ENCODE measurements at regions not wholly inside any gene's neighbourhood (a gene's known extent, or its start where the extent isn't known, plus 50 kb on each side); places are given as distances from the start of the nearest gene placed in this dataset.

DNA sequence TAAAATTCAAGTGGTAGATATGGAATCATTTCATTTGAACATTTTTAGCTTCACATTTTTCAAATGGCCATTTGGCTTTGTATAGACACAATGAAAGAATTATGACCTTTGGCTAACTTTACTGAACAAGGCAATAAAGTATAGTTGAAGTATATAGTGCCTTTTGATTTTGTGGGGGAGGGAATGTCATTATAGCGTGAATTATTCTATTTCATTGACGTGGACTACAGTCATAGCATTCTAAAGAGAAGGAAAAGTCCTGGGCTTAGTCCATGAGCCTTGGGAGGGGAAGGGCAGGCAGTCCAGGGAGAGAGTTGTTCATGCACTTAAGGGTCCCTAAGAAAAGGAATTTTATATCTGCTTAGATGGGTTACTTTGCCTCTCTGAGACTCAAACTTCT, 181.4 kb upstream of the GPR26 start:
- H3K27ac Mint-ChIP-seq: no peak overlapping the region
- no peaks in the 10 kb centered on the region for H3K9me3 Mint-ChIP-seq
- peaks cover 4% of the 10 kb centered on the region for H3K27me3 Mint-ChIP-seq (ENCODE audit: low read depth)
- no peaks in the 10 kb centered on the region for H3K4me1 Mint-ChIP-seq (ENCODE audit: low read depth)
- DNase-seq (ENCODE audit: low spot score): no peak
- no peak overlapping the region for H3K4me3 Mint-ChIP-seq (ENCODE audit: low read depth)
- no peaks in the 10 kb centered on the region for H3K36me3 Mint-ChIP-seq (ENCODE audit: low read depth)
- intact Hi-C loops (cut with micrococcal nuclease): no loop called here

DNA sequence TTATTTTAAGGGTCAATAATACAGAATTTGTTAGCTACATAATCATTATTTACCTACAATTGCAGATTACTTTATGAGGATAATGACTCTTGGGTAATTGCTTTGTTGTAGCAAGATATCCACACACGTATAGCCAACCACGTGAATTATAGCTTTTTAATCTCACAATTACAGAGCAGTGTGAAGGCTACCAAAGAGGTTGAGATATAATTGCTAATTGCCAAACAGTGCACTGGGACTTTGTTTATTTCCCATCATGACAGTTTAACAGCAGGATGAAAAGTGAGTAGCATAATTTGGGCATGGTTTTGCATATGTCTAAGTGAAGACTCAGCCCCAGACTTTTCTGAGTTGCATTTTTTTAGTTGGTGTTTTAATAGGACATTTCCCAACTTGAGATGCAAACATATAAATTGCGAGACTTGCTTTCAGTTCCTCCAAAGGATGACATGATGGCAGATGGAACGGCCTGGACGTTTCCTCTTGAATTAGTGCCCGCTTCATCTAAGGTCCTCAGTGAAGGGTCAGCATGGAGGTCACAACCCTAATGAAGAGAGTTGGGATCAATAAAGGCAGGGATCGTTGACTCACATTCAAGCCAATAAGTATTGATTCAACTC, 180.7 kb upstream of the GPR26 start:
- no peaks in the 10 kb centered on the region for H3K9me3 Mint-ChIP-seq
- no peak for DNase-seq (ENCODE audit: low spot score)
- no peaks in the 10 kb centered on the region for H3K36me3 Mint-ChIP-seq (ENCODE audit: low read depth)
- no peak overlapping the region for H3K4me3 Mint-ChIP-seq (ENCODE audit: low read depth)
- intact Hi-C loops (cut with micrococcal nuclease): no loop called here
- no peak overlapping the region for H3K27ac Mint-ChIP-seq
- peaks cover 4% of the 10 kb centered on the region for H3K27me3 Mint-ChIP-seq (ENCODE audit: low read depth)
- no peaks in the 10 kb centered on the region for H3K4me1 Mint-ChIP-seq (ENCODE audit: low read depth)

- Mint-ChIP-seq H3K36me3 (ENCODE audit: low read depth) (no peaks in the 10 kb centered on the region), H3K9me3 (no peaks in the 10 kb centered on the region), H3K4me3 (ENCODE audit: low read depth) (no peak overlapping the region), H3K27me3 (ENCODE audit: low read depth) (peaks cover 4% of the 10 kb centered on the region), H3K4me1 (ENCODE audit: low read depth) (no peaks in the 10 kb centered on the region), H3K27ac (no peak overlapping the region)
- intact Hi-C loops (cut with micrococcal nuclease): no loop called here
- DNase-seq (ENCODE audit: low spot score): no peak
These were observed 177.7 kb upstream of the GPR26 start for GRCh38 chr10:123488436-123488835.

- H3K27me3 Mint-ChIP-seq (ENCODE audit: low read depth): peaks cover 4% of the 10 kb centered on the region
- no peaks in the 10 kb centered on the region for H3K9me3 Mint-ChIP-seq
- no peak for DNase-seq (ENCODE audit: low spot score)
- H3K36me3 Mint-ChIP-seq (ENCODE audit: low read depth): no peaks in the 10 kb centered on the region
- intact Hi-C loops (cut with micrococcal nuclease): no loop called here
- no peak overlapping the region for H3K4me3 Mint-ChIP-seq (ENCODE audit: low read depth)
- no peak overlapping the region for H3K27ac Mint-ChIP-seq
- no peaks in the 10 kb centered on the region for H3K4me1 Mint-ChIP-seq (ENCODE audit: low read depth)
These were observed 174.8 kb upstream of the GPR26 start for GRCh38 chr10:123491364-123491763.

DNA sequence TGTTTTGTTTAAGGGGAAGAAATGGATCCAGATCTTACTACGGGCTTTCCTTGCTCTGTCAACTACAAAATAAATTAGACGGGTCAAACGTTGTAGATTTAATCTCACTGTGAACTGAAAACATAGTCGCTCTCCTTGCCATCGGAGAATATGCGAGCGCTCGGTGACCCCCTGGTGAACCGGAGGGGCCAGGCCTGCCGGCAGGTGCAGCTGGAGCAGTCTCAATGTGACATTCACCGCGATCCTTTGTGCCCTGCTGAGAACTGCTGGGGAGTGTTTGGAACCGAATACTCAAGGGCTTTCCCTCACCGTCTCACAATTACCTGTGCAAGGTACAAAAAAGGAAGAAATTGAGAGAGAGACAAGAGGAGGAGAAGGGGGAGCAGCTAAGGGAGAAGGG, 174.1 kb upstream of the GPR26 start:
- H3K27me3 Mint-ChIP-seq (ENCODE audit: low read depth): peaks cover 3% of the 10 kb centered on the region
- H3K27ac Mint-ChIP-seq: no peak overlapping the region
- no peak for DNase-seq (ENCODE audit: low spot score)
- intact Hi-C loops (cut with micrococcal nuclease): no loop called here
- no peaks in the 10 kb centered on the region for H3K36me3 Mint-ChIP-seq (ENCODE audit: low read depth)
- H3K4me3 Mint-ChIP-seq (ENCODE audit: low read depth): no peak overlapping the region
- H3K9me3 Mint-ChIP-seq: no peaks in the 10 kb centered on the region
- H3K4me1 Mint-ChIP-seq (ENCODE audit: low read depth): no peaks in the 10 kb centered on the region

DNA sequence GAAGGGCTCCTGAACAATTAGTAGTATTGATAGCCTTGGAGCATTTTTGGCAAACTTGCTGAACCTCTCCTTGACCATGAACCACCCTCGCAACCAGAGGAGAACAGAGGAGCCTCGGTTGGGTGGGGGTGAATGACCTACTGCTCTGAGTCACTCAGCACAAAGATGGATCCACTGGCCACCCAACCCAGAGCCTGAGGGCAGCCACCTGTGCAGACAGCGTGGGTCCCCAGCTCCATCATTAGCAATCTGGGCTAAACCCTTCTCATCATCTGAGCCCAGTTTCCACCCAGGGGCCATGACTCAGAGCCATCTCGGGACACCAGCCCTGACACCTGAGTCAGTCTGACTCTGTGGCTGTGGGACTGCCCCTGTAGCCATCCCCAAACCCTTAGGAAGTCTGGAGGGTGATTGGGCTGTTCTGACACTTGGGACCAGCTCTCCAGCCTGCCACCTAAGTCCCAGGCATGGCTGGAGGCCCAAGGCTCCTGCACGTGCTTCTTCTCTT, 171.8 kb upstream of the GPR26 start:
- no peak for DNase-seq (ENCODE audit: low spot score)
- Mint-ChIP-seq H3K27me3 (ENCODE audit: low read depth) (no peaks in the 10 kb centered on the region), H3K27ac (no peak overlapping the region), H3K9me3 (no peaks in the 10 kb centered on the region), H3K36me3 (ENCODE audit: low read depth) (no peaks in the 10 kb centered on the region), H3K4me1 (ENCODE audit: low read depth) (no peaks in the 10 kb centered on the region), H3K4me3 (ENCODE audit: low read depth) (no peak overlapping the region)
- intact Hi-C loops (cut with micrococcal nuclease): no loop called here

GRCh38 chr10:123496375-123496774, 169.8 kb upstream of the GPR26 start:
- intact Hi-C loops (cut with micrococcal nuclease): no loop called here
- Mint-ChIP-seq H3K27me3 (ENCODE audit: low read depth) (peaks cover 3% of the 10 kb centered on the region), H3K9me3 (no peaks in the 10 kb centered on the region), H3K4me3 (ENCODE audit: low read depth) (no peak overlapping the region), H3K36me3 (ENCODE audit: low read depth) (no peaks in the 10 kb centered on the region), H3K4me1 (ENCODE audit: low read depth) (no peaks in the 10 kb centered on the region), H3K27ac (no peak overlapping the region)
- no peak for DNase-seq (ENCODE audit: low spot score)

GRCh38 chr10:123496996-123497660, 169.0 kb upstream of the GPR26 start:
- H3K36me3 Mint-ChIP-seq (ENCODE audit: low read depth): no peaks in the 10 kb centered on the region
- no peak for DNase-seq (ENCODE audit: low spot score)
- H3K4me1 Mint-ChIP-seq (ENCODE audit: low read depth): no peaks in the 10 kb centered on the region
- H3K27me3 Mint-ChIP-seq (ENCODE audit: low read depth): peaks cover 7% of the 10 kb centered on the region
- H3K27ac Mint-ChIP-seq: no peak overlapping the region
- no peak overlapping the region for H3K4me3 Mint-ChIP-seq (ENCODE audit: low read depth)
- no peaks in the 10 kb centered on the region for H3K9me3 Mint-ChIP-seq
- intact Hi-C loops (cut with micrococcal nuclease): no loop called here

- Mint-ChIP-seq H3K9me3 (no peaks in the 10 kb centered on the region), H3K36me3 (ENCODE audit: low read depth) (no peaks in the 10 kb centered on the region), H3K27ac (no peak overlapping the region), H3K4me1 (ENCODE audit: low read depth) (no peaks in the 10 kb centered on the region), H3K27me3 (ENCODE audit: low read depth) (peaks cover 7% of the 10 kb centered on the region), H3K4me3 (ENCODE audit: low read depth) (no peak overlapping the region)
- intact Hi-C loops (cut with micrococcal nuclease): no loop called here
- DNase-seq (ENCODE audit: low spot score): no peak
These were observed 166.0 kb upstream of the GPR26 start for GRCh38 chr10:123500110-123500509.

DNA sequence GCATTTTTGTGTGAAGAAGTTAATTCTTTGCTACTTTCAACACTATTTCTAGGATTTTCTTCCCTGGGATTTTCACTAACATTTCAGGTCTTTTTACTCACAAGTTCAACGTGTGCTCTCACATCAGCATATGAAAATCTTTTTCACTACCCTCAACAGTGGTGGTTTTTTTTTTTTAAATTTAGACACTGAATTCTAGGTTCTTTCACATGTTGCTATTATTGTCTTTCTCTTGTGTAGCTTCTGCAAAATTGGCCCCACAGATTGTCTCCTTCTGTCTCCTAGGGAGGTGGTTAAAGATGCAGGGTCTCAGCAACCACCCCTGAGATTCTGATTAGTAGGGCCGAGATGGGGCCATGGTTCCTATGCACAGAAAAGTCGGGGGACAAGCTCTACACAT, 165.0 kb upstream of the GPR26 start:
- Mint-ChIP-seq H3K36me3 (ENCODE audit: low read depth) (no peaks in the 10 kb centered on the region), H3K4me3 (ENCODE audit: low read depth) (no peak overlapping the region), H3K9me3 (no peaks in the 10 kb centered on the region), H3K27ac (no peak overlapping the region), H3K4me1 (ENCODE audit: low read depth) (no peaks in the 10 kb centered on the region), H3K27me3 (ENCODE audit: low read depth) (peaks cover 7% of the 10 kb centered on the region)
- intact Hi-C loops (cut with micrococcal nuclease): no loop called here
- no peak for DNase-seq (ENCODE audit: low spot score)

DNA sequence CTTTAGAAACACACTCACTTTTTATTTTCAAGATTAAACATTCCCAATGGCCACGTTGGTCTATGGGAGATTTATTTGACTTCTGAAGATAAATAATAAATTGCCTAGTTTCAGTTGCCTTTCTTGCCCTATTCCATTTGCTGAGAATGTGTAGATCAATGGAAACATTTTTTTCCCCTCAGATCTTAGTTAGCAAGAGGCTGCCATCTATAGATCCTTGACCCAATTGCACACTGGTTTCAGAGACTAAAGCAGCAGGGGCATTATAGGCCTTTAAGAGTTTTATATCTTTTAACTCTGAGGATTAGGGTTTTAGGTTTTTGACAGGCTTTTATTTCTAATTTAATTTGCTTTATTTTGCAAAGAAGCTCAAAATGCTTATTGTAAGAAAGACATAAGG, 163.2 kb upstream of the GPR26 start:
- H3K27me3 Mint-ChIP-seq (ENCODE audit: low read depth): peaks cover 7% of the 10 kb centered on the region
- intact Hi-C loops (cut with micrococcal nuclease): no loop called here

GRCh38 chr10:123506455-123506854, 159.7 kb upstream of the GPR26 start:
- Mint-ChIP-seq H3K27me3 (ENCODE audit: low read depth) (peaks cover 3% of the 10 kb centered on the region), H3K36me3 (ENCODE audit: low read depth) (no peaks in the 10 kb centered on the region), H3K9me3 (no peaks in the 10 kb centered on the region), H3K27ac (no peak overlapping the region), H3K4me3 (ENCODE audit: low read depth) (no peak overlapping the region), H3K4me1 (ENCODE audit: low read depth) (no peaks in the 10 kb centered on the region)
- intact Hi-C loops (cut with micrococcal nuclease): no loop called here
- DNase-seq (ENCODE audit: low spot score): no peak

More for the DNA sequence above, 163.2 kb upstream of the GPR26 start:
- Mint-ChIP-seq H3K9me3 (no peaks in the 10 kb centered on the region), H3K4me1 (ENCODE audit: low read depth) (no peaks in the 10 kb centered on the region), H3K27ac (no peak overlapping the region), H3K36me3 (ENCODE audit: low read depth) (no peaks in the 10 kb centered on the region), H3K4me3 (ENCODE audit: low read depth) (no peak overlapping the region)
- no peak for DNase-seq (ENCODE audit: low spot score)

DNA sequence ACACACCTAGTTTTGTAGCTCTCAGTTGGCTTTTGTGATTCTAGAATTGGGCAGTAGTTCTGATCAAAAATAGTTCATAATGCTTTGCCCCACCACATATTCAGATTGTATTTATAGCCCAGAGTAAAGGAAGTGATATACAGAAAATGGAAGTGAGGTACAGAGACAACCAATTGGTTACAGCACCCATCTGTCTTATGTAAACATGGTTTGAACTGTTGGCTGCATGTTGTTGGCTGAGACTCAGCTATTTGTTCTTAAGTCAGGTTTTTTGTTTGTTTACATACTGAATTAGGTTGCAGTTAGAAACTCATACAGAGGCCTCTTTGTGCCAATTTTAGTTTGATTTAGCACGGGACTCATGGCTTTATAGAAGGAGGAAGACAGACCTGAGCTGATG, 158.9 kb upstream of the GPR26 start:
- H3K9me3 Mint-ChIP-seq: no peaks in the 10 kb centered on the region
- no peak overlapping the region for H3K4me3 Mint-ChIP-seq (ENCODE audit: low read depth)
- no peaks in the 10 kb centered on the region for H3K4me1 Mint-ChIP-seq (ENCODE audit: low read depth)
- intact Hi-C loops (cut with micrococcal nuclease): no loop called here
- no peak for DNase-seq (ENCODE audit: low spot score)
- H3K27me3 Mint-ChIP-seq (ENCODE audit: low read depth): no peaks in the 10 kb centered on the region
- H3K27ac Mint-ChIP-seq: no peak overlapping the region
- H3K36me3 Mint-ChIP-seq (ENCODE audit: low read depth): no peaks in the 10 kb centered on the region

Data from activated T-helper 2 cell treated with anti-CD3 and anti-CD28 coated beads, Interferon-gamma antibody, Interleukin-2, Interleukin-4, amounts not matched to agents 10 μg/mL and 5 μg/mL and 100 μg/mL, durations not matched to agents 14 hours and 24 hours and 36 hours (primary cell).